ENCODE measurements at regions not wholly inside any gene's neighbourhood (a gene's known extent, or its start where the extent isn't known, plus 50 kb on each side); places are given as distances from the start of the nearest gene placed in this dataset.
A peak's percentile ranks its signal among the peaks of the same experiment; 100 is the strongest.

GRCh38 chr11:95717314-95717713 lies 72.3 kb downstream of the FAM76B start:
- DNase-seq (ENCODE audit: insufficient read length, low spot score) (no peak), FAIRE-seq (no peak)

- DNase-seq (ENCODE audit: insufficient read length, low spot score), result no peak
- FAIRE-seq, result no peak
Measured at GRCh38 chr11:95716266-95716665, 73.3 kb downstream of the FAM76B start.

- FAIRE-seq (no peak), DNase-seq (ENCODE audit: insufficient read length, low spot score) (no peak)
Measured at GRCh38 chr11:95715777-95716241, 73.8 kb downstream of the FAM76B start.

GRCh38 chr11:95714843-95715776 lies 74.5 kb downstream of the FAM76B start:
- no peak for FAIRE-seq

GRCh38 chr11:95713428-95713827 lies 76.2 kb downstream of the FAM76B start:
- FAIRE-seq, result no peak
- DNase-seq (ENCODE audit: insufficient read length, low spot score), result no peak

More at GRCh38 chr11:95714843-95715776, 74.5 kb downstream of the FAM76B start:
- DNase-seq (ENCODE audit: insufficient read length, low spot score), result no peak

- FAIRE-seq (no peak), DNase-seq (ENCODE audit: insufficient read length, low spot score) (no peak)
Measured at GRCh38 chr11:95711945-95712221, 77.7 kb downstream of the FAM76B start.

GRCh38 chr11:95711162-95711944 lies 78.2 kb downstream of the FAM76B start:
- FAIRE-seq (no peak), DNase-seq (ENCODE audit: insufficient read length, low spot score) (no peak)

GRCh38 chr11:95708681-95709080 lies 80.9 kb downstream of the FAM76B start:
- FAIRE-seq (no peak), DNase-seq (ENCODE audit: insufficient read length, low spot score) (no peak)

- FAIRE-seq (no peak), DNase-seq (ENCODE audit: insufficient read length, low spot score) (no peak)
Measured at GRCh38 chr11:95706974-95707387, 82.6 kb downstream of the FAM76B start.

- peak; percentile 49 for FAIRE-seq
- peak; percentile 64 for DNase-seq (ENCODE audit: insufficient read length, low spot score)
Measured at GRCh38 chr11:95705485-95706124, 84.0 kb downstream of the FAM76B start.

- FAIRE-seq (no peak), DNase-seq (ENCODE audit: insufficient read length, low spot score) (no peak)
Measured at GRCh38 chr11:95704865-95705264, 84.7 kb downstream of the FAM76B start.

GRCh38 chr11:95703049-95703448 lies 86.5 kb downstream of the FAM76B start:
- FAIRE-seq (no peak), DNase-seq (ENCODE audit: insufficient read length, low spot score) (no peak)

- DNase-seq (ENCODE audit: insufficient read length, low spot score), result no peak
- no peak for FAIRE-seq
Measured at GRCh38 chr11:95702526-95702925, 87.1 kb downstream of the FAM76B start.

GRCh38 chr11:95700471-95700817 lies 89.1 kb downstream of the FAM76B start:
- FAIRE-seq (no peak), DNase-seq (ENCODE audit: insufficient read length, low spot score) (no peak)

- DNase-seq (ENCODE audit: insufficient read length, low spot score), result no peak
- no peak for FAIRE-seq
Measured at GRCh38 chr11:95699631-95700470, 89.7 kb downstream of the FAM76B start.

- DNase-seq (ENCODE audit: insufficient read length, low spot score), result no peak
- FAIRE-seq, result no peak
Measured at GRCh38 chr11:95698676-95699557, 90.7 kb downstream of the FAM76B start.

- no peak for FAIRE-seq
Measured at GRCh38 chr11:95697614-95698408, 91.8 kb downstream of the FAM76B start.

GRCh38 chr11:95695181-95695580 lies 94.4 kb downstream of the FAM76B start:
- DNase-seq (ENCODE audit: insufficient read length, low spot score) (no peak), FAIRE-seq (no peak)

More at GRCh38 chr11:95697614-95698408, 91.8 kb downstream of the FAM76B start:
- DNase-seq (ENCODE audit: insufficient read length, low spot score), result no peak

- FAIRE-seq (no peak), DNase-seq (ENCODE audit: insufficient read length, low spot score) (no peak)
Measured at GRCh38 chr11:95693298-95693697, 96.3 kb downstream of the FAM76B start.
